GM04504 (cell line): ENCODE measurements at regions not wholly inside any gene's neighbourhood (a gene's known extent, or its start where the extent isn't known, plus 50 kb on each side); places are given as distances from the start of the nearest gene placed in this dataset.

Experiments used
- DNase-seq: peaks from one replicate; pipeline ENCODE4 v3.0.0-alpha.2; 2012; ENCODE audit warnings: low read depth

DNA sequence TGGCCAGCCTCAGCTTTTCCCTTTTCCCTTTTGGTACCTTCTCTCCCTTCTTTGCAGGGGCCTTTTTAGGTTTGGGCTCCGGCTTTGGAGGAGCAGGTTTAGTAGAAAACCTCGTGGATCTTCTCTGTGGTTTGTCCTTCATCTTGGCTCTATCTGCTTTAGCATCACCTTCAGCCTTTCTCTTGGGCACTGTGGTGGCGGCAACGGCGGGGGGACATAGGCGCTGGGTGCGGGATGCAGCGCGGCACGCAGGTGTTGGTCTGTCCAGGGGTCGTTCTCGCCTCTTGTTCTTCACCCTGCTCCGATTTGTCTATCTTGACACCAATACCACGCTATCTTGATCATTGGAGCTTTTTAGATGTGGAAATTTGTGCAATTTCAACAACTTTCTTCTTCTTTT lies 64.5 kb upstream of the SMAD3 start:
- no peak for DNase-seq

DNA sequence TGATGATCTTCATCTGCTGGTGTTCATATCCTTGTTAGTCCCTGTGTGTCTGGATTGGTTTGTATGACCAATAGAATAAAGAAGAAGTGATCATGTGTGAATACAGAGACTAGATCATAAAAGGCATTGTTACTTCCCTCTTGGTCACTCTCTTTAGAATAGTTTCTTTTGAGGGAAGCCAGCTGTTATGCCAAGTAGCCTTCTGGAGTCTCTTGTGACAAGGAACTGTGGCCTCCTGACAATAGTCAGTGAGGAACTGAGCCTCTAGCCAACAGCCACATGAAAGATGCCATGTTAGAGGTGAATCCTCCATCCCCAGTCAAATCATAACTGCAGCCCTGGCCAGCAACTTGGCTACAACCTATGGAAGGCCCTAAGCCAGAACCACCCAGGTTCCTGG lies 63.0 kb upstream of the SMAD3 start:
- DNase-seq, result no peak

DNA sequence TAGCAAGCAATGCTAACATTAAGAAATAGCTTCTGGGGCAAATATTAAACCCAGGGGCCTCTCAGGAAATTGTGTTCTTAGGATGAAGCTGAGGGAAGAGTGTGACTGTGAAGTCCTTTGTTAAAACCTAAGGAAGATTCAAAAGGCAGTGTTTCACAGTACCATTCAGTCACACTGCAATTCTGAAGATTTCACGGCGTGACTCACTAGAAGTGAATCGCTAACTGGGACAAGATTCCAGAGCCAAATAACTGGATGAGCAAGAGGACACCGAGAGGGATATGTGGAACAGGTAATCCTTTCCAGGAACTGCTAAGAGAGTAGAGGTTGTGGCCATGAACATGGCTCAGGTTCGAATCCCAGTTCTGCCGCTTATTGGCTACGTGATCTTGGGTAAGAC lies 61.8 kb upstream of the SMAD3 start:
- no peak for DNase-seq

DNA sequence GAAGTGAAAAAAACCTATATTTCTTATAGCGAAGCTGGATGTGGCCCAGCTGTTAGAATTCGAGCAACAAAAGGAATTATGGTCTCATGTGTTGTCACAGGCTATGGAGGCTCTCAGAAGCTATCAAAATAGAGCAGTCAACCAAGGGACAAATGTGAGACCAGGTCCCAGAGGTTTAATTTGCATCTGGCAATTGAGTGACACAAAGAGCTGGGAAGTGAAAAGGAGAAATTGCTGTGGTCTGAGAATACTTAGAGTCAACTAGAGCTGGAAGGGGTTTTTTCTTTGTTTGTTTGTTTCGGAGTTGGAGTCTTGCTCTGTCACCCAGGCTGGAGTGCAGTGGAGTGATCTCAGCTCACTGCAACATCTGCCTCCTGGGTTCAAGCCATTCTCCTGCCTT lies 61.3 kb upstream of the SMAD3 start:
- DNase-seq, result no peak

DNA sequence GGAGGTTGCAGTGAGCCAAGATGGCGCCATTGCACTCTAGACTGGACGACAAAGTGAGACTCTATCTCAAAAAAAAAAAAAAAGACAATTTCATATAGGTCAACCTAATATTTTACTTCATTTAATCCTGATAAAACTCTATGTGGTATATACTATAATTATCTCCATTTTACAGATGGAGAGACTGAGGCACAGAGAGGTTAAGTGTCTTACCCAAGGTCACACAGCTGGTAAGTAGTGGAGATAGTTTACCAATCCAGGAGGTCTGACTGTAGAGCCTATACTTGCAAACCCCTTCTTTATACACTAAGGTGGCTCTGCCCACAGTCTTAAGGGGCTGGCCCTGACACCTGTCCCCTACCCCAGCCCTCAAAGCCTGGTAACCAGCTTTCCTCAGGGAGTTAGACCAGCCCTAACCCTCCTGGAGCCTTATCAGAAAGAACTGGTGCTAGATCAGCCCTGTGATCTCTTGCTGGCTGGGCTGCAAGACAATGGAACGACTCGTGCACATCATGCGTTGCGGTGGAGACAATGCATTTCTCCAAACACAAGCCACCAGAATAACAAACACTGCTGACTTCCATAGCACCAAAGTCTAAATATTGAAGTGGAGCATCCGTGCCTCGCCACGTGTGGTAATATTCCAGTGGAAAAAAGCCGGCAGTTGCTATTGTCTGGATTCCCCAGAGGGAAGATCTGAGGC lies 60.0 kb upstream of the SMAD3 start:
- no peak for DNase-seq

DNA sequence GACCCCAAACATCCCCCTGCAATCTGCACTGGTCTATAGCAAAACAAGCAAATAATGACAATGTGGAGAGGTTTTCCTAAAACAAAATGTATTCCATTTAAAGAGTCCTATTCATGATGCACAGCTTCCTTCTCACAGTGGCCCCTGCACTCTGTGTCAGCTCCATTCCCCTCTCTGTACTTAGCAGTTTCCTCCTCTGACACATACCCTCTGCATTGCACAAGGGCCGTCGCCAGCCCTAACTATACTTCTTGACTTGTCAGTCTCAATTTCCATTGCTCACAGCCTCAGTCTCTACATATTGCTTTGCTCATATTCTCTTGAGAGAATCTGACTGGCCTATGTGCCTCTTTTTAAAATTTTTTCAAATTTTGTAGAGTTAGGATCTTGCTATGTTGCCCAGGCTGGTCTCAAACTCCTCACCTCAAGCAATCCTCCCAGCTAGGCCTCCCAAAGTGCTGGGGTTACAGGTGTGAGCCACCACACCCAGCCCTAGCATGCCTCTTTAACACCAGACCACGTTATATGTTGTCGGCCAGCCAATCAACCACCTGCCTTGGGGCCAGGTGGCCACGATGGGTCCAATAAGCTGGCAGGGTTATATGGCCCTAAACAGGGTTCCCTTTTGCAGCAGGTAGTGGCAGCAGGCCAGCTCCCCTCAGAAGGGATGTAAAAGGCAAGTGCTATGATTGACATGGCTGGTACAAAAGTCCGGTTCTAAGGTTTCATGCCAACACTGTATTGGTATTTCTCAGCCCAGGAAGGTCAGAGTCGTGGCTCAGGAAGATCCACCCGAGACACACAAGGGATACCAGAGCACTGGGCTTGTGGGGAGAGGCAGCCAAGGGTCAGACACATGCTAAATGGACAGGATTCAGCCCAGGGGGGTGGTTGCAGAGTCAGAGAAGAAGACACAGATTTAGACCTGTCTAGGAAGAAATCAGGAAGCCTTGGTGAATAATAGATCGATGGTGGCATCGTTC lies 59.0 kb upstream of the SMAD3 start:
- no peak for DNase-seq

DNA sequence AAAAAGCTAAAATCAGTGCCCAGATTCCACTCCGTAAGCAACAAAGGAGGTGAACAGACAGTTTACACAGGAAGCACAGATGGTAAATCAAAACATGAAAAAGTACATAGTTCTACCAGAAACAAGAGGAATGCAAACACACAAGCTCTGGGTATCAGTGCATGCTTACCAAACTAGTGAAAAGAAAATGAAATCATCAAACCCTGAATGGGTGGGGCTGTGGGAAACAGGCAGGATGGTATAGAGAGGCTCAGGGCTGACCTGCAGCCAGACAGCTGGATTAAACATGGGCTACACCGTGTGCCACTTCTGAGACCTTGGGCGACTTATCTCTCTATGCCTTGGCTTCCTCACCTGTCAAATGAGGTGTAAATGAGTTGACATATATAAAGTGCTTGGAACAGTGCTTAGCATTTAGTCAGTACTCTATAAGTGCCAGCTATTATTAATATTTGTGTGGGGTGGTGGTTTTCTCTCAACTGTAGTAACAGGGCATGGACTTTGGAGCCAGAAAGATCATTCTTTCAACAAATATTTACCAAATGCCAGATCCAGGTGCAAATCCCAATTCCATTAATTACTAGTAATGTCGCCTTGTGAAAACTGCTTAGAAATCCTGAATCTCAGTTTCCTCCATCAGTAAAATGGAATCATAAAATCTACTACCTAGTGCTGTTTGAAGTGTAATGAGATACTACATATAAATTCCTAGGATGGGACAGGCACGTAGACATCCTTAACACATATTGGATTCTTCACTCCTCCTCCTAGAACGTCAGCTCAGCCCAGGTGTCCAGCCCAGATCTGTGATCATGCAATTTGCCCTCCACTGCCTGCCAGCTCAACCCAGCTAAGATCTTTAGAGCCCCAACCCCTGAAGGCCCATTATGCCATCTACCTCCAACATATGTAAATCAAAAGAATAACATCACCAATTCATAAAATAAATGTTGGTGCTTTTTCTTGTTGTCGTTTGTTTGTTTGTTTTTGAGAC lies 55.5 kb upstream of the SMAD3 start:
- DNase-seq, result no peak

DNA sequence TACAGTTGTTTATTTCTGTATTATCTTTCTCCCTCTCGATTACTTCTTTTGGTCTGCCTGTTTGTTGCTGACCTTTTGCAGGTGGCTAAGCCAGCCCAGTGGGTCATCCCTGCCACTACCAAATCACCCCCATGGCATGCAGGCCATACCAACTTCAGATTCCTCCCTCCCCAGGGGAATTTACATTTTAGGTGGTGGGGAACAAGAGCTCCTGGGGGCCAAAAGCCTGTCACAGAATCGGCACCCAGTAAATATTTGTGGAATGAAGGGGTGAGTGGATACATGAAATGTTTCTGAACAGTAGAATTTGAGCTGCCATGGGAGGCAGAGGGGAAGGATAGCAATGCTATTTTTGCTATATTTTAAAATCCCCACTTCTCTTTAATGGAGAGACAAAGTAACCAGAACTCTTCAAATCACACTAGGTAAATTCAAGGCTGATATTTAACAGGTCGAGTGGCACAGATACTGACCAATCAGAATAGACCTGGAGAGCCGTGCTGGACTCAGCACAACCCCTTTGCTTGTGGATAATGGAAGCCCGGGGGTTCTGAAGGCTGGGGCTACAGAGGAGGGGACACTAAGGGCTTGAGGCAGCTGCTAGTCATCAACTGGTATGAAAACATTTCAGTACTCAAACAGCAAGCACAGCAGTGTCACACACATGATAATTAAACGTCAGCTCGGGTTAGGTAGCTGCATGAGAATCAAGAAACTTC lies 54.3 kb upstream of the SMAD3 start:
- no peak for DNase-seq

DNA sequence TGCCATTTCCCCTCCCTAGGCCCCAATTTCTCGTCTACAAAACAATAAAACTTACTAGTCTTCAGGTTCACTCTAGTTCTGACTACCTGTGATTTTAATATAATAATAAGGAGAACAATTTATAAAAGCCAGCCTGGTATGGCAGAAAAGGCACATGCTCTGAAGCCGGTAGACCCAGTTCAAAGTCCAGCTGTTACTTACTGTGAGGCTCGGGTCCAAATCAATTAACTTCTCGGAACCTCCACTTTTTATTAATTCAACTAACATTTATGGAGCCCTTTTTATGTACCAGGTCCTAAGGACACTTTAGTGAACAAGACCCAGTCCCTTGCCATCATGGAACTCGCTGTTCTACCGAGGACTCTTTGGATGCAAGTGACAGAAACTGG lies 53.8 kb upstream of the SMAD3 start:
- no peak for DNase-seq

DNA sequence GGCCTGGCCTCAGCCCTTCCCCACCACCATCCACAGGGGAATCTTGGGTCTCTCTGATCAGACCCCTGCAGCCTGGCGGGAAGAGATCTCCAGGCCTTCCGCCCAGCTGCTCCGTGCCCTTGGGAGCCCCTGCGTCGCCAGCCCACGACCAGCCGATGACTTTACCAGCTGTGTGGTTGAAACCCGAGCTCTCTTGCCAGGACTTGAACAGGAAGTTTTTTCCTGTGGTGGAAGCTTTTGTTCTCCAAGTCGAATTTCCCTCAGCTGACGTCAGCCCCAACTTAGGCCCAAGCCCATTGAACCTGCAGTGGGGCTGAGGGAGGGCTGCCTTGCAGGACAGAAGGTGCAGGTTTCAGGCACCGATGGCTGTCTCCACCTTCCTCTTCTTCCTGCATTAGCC lies 51.7 kb upstream of the SMAD3 start:
- DNase-seq, result no peak
